Neural cell (in vitro differentiated cells): ENCODE measurements at regions not wholly inside any gene's neighbourhood (a gene's known extent, or its start where the extent isn't known, plus 50 kb on each side); places are given as distances from the start of the nearest gene placed in this dataset.

ENCODE experiments used
- H2AFZ ChIP-seq: fragments of 200-600, 300-800 bp; sonication (generic), shearing (Covaris generic); 2 replicates; pipeline ENCODE4 v1.6.0; 2014; ENCODE audit warnings: low read depth, mild to moderate bottlenecking, antibody characterized with exemption, low read length, moderate library complexity
- H3F3A ChIP-seq: fragments of 200-600 bp; shearing (Covaris generic); 2 replicates; pipeline ENCODE4 v1.6.1; 2016; ENCODE audit warnings: mild to moderate bottlenecking, moderate library complexity, mixed read lengths, antibody characterized with exemption, low read length; ENCODE audit not compliant: insufficient read depth, poor library complexity, severe bottlenecking
- H3K27ac ChIP-seq: fragments of 200-600, 300-800 bp; sonication (generic), shearing (Covaris generic); 2 replicates; pipeline ENCODE4 v1.5.1; 2014; ENCODE audit warnings: mild to moderate bottlenecking, low read length, moderate library complexity
- H3K27me3 ChIP-seq: fragments of 300-800, 200-600 bp; sonication (generic), shearing (Covaris generic); 2 replicates; pipeline ENCODE4 v1.6.0; 2014; ENCODE audit warnings: mild to moderate bottlenecking, low read depth, low read length, moderate library complexity; ENCODE audit not compliant: insufficient read depth
- H3K36me3 ChIP-seq: fragments of 300-800, 200-600 bp; sonication (generic), shearing (Covaris generic); 2 replicates; pipeline ENCODE4 v1.5.1; 2014; ENCODE audit warnings: mild to moderate bottlenecking, antibody characterized with exemption, low read length, moderate library complexity; ENCODE audit not compliant: insufficient read depth
- H3K4me2 ChIP-seq: fragments of 300-800, 200-600 bp; sonication (generic), shearing (Covaris generic); 2 replicates; pipeline ENCODE4 v1.6.0; 2014; ENCODE audit warnings: mild to moderate bottlenecking, low read length
- H3K4me3 ChIP-seq: fragments of 300-800, 200-600 bp; sonication (generic), shearing (Covaris generic); 2 replicates; pipeline ENCODE4 v1.5.1; 2014; ENCODE audit warnings: mild to moderate bottlenecking, low read length, moderate library complexity
- H3K79me2 ChIP-seq: fragments of 200-600 bp; shearing (Covaris generic); replicated peaks from 2 replicates; pipeline ENCODE4 v1.6.0; 2014; ENCODE audit warnings: mild to moderate bottlenecking, low read length, moderate library complexity; ENCODE audit not compliant: insufficient read depth
- H3K9ac ChIP-seq: fragments of 300-800, 200-600 bp; sonication (generic), shearing (Covaris generic); 2 replicates; pipeline ENCODE4 v1.6.1; 2016; ENCODE audit warnings: mild to moderate bottlenecking, low read length, mixed read lengths
- H3K9me2 ChIP-seq: fragments of 200-600 bp; shearing (Covaris generic); 2 replicates; pipeline ENCODE4 v1.6.1; 2016; ENCODE audit warnings: mild to moderate bottlenecking, low read length, mixed read lengths; ENCODE audit not compliant: insufficient read depth
- H3K9me3 ChIP-seq: fragments of 200-600, 300-800 bp; sonication (generic), shearing (Covaris generic); 2 replicates; pipeline ENCODE4 v1.6.1; 2016; ENCODE audit warnings: mild to moderate bottlenecking, mixed run types, low read length, moderate library complexity, mixed read lengths
- H4K20me1 ChIP-seq: fragments of 200-600 bp; shearing (Covaris generic); 2 replicates; pipeline ENCODE4 v1.6.1; 2016; ENCODE audit warnings: mild to moderate bottlenecking, mixed run types; ENCODE audit not compliant: insufficient read depth
- EP300 ChIP-seq: fragments of 450-650 bp; conservative IDR thresholded peaks from 2 replicates; pipeline ENCODE4 v1.6.1; 2014; ENCODE audit warnings: antibody characterized with exemption, mild to moderate bottlenecking, moderate library complexity; ENCODE audit not compliant: poor library complexity, severe bottlenecking
- EZH2 ChIP-seq: fragments of 200-600, 300-800 bp; shearing (Covaris generic), sonication (generic); IDR thresholded peaks from 2 replicates; pipeline ENCODE4 v1.6.1; 2014; ENCODE audit warnings: antibody characterized with exemption, low read length, borderline replicate concordance, mild to moderate bottlenecking; ENCODE audit not compliant: insufficient read depth, poor library complexity, severe bottlenecking
- MXI1 ChIP-seq: fragments of 450-650 bp; conservative IDR thresholded peaks from 2 replicates; pipeline ENCODE4 v1.6.1; 2014; ENCODE audit warnings: antibody characterized with exemption, mild to moderate bottlenecking; ENCODE audit not compliant: poor library complexity, severe bottlenecking
- POLR2AphosphoS5 ChIP-seq: IDR thresholded peaks from 2 replicates; pipeline ENCODE4 v1.6.1; 2012
- RAD21 ChIP-seq: fragments of 450-650 bp; conservative IDR thresholded peaks from 2 replicates; pipeline ENCODE4 v1.6.1; 2014; ENCODE audit warnings: antibody characterized with exemption, mild to moderate bottlenecking, moderate library complexity
- SMC3 ChIP-seq: fragments of 450-650 bp; conservative IDR thresholded peaks from 2 replicates; pipeline ENCODE4 v1.6.1; 2014; ENCODE audit warnings: antibody characterized with exemption, mild to moderate bottlenecking, moderate library complexity; ENCODE audit not compliant: poor library complexity
- TAF1 ChIP-seq: IDR thresholded peaks from 2 replicates; pipeline ENCODE4 v1.6.1; 2012; ENCODE audit warnings: low read depth
- TF ChIP-seq, protein P1 (sequence below): IDR thresholded peaks from 2 replicates; pipeline ENCODE4 v1.6.1; 2012; ENCODE audit warnings: borderline replicate concordance
- TF ChIP-seq, protein P2 (sequence below): fragments of 450-650 bp; IDR thresholded peaks from 2 replicates; pipeline ENCODE4 v1.5.1; 2014; ENCODE audit warnings: antibody characterized with exemption, mild to moderate bottlenecking, moderate library complexity; ENCODE audit not compliant: poor library complexity, severe bottlenecking

DNA sequence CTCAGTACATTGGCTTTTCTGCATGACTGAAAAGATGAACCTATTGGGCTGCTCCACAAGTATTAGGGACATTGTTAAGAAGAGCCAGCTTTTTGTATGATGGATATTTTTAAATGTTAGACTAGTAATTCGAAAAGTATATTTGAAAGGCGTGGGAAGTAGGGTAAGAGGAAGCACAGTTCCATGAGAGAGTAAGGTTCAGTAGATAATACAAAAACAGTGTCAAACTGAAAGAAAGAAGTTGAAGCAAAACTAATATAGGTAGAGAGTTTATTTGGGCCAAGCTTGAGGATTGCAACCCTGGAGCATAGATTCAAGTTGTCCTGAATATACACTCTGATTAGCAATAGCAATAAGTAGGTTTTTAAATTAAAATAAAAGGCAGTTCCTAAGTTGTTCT lies 193.9 kb downstream of the RASSF9 start:
- H3K9me3 ChIP-seq: no peaks in the 10 kb centered on the region
- H2AFZ ChIP-seq: no peak overlapping the region
- no peaks in the 10 kb centered on the region for H3F3A ChIP-seq
- no peaks in the 10 kb centered on the region for H3K36me3 ChIP-seq
- no peak overlapping the region for H3K4me2 ChIP-seq
- H4K20me1 ChIP-seq: no peaks in the 10 kb centered on the region
- H3K27ac ChIP-seq: no peak overlapping the region
- no peaks in the 10 kb centered on the region for H3K79me2 ChIP-seq
- H3K4me3 ChIP-seq: no peak overlapping the region
- TF ChIP-seq EZH2: no peak
- no peak for TF ChIP-seq TAF1
- TF ChIP-seq RAD21: no peak
- no peak for TF ChIP-seq SMC3
- no peak for TF ChIP-seq POLR2AphosphoS5
- TF ChIP-seq, protein P1, sequence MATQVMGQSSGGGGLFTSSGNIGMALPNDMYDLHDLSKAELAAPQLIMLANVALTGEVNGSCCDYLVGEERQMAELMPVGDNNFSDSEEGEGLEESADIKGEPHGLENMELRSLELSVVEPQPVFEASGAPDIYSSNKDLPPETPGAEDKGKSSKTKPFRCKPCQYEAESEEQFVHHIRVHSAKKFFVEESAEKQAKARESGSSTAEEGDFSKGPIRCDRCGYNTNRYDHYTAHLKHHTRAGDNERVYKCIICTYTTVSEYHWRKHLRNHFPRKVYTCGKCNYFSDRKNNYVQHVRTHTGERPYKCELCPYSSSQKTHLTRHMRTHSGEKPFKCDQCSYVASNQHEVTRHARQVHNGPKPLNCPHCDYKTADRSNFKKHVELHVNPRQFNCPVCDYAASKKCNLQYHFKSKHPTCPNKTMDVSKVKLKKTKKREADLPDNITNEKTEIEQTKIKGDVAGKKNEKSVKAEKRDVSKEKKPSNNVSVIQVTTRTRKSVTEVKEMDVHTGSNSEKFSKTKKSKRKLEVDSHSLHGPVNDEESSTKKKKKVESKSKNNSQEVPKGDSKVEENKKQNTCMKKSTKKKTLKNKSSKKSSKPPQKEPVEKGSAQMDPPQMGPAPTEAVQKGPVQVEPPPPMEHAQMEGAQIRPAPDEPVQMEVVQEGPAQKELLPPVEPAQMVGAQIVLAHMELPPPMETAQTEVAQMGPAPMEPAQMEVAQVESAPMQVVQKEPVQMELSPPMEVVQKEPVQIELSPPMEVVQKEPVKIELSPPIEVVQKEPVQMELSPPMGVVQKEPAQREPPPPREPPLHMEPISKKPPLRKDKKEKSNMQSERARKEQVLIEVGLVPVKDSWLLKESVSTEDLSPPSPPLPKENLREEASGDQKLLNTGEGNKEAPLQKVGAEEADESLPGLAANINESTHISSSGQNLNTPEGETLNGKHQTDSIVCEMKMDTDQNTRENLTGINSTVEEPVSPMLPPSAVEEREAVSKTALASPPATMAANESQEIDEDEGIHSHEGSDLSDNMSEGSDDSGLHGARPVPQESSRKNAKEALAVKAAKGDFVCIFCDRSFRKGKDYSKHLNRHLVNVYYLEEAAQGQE: no peak
- TF ChIP-seq, protein P2, sequence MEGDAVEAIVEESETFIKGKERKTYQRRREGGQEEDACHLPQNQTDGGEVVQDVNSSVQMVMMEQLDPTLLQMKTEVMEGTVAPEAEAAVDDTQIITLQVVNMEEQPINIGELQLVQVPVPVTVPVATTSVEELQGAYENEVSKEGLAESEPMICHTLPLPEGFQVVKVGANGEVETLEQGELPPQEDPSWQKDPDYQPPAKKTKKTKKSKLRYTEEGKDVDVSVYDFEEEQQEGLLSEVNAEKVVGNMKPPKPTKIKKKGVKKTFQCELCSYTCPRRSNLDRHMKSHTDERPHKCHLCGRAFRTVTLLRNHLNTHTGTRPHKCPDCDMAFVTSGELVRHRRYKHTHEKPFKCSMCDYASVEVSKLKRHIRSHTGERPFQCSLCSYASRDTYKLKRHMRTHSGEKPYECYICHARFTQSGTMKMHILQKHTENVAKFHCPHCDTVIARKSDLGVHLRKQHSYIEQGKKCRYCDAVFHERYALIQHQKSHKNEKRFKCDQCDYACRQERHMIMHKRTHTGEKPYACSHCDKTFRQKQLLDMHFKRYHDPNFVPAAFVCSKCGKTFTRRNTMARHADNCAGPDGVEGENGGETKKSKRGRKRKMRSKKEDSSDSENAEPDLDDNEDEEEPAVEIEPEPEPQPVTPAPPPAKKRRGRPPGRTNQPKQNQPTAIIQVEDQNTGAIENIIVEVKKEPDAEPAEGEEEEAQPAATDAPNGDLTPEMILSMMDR: no peak
- no peak for TF ChIP-seq MXI1
- TF ChIP-seq EP300: no peak
- no peaks in the 10 kb centered on the region for H3K27me3 ChIP-seq
- H3K9ac ChIP-seq: no peak overlapping the region
- no peaks in the 10 kb centered on the region for H3K9me2 ChIP-seq

DNA sequence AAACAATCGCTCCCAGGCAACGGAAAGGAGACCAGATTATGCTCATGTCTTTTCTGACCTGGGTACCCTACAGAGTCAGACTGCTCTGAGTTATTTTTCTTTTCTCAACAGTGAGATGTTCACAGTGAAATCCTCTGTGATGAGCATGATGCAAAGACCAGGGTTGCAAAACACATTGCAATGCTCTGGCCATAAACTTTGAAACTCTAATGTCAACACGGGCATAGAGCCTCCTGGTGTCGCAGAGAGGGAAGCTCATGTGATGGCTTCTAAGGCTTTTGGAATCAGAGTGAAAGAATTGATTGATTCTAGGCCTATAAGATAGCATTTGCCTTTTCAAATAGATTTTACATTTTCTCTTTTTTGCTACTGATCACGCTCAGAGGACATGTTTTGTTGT lies 193.4 kb downstream of the RASSF9 start:
- Histone ChIP-seq H3K9me3 (no peaks in the 10 kb centered on the region), H3K27ac (no peak overlapping the region), H3K9me2 (no peaks in the 10 kb centered on the region), H4K20me1 (no peaks in the 10 kb centered on the region), H3K36me3 (no peaks in the 10 kb centered on the region), H3K4me2 (no peak overlapping the region), H3F3A (no peaks in the 10 kb centered on the region), H2AFZ (no peak overlapping the region), H3K9ac (no peak overlapping the region), H3K4me3 (no peak overlapping the region), H3K79me2 (no peaks in the 10 kb centered on the region), H3K27me3 (no peaks in the 10 kb centered on the region)
- TF ChIP-seq MXI1: no peak
- TF ChIP-seq, protein P1: no peak
- TF ChIP-seq POLR2AphosphoS5: no peak
- TF ChIP-seq, protein P2: no peak
- no peak for TF ChIP-seq TAF1
- no peak for TF ChIP-seq EZH2
- no peak for TF ChIP-seq RAD21
- TF ChIP-seq EP300: no peak
